Neural progenitor cell (in vitro differentiated cells): ENCODE measurements at regions not wholly inside any gene's neighbourhood (a gene's known extent, or its start where the extent isn't known, plus 50 kb on each side); places are given as distances from the start of the nearest gene placed in this dataset.
"Not testable (repeated sequence)": the region's sequence is repeated elsewhere in the genome, so short reads cannot be mapped to it uniquely, and the experiment has no call there.

Experiments used
- DNase-seq: peaks from one replicate; pipeline ENCODE4 v3.0.0-alpha.2; 2016; ENCODE audit warnings: low spot score
- H2AFZ ChIP-seq: fragments of 200-600 bp; sonication (generic); replicated peaks from 2 replicates; pipeline ENCODE4 v1.6.1; 2016; ENCODE audit warnings: antibody characterized with exemption
- H3F3A ChIP-seq: fragments of 200-600 bp; sonication (generic); 2 replicates; pipeline ENCODE4 v1.6.1; 2016; ENCODE audit warnings: antibody characterized with exemption, low read depth
- H3K27ac ChIP-seq: fragments of 200-600 bp; sonication (generic); 2 replicates; pipeline ENCODE4 v1.5.1; 2016; ENCODE audit warnings: mild to moderate bottlenecking
- H3K27me3 ChIP-seq: fragments of 200-600 bp; sonication (generic); 2 replicates; pipeline ENCODE4 v1.6.1; 2016; ENCODE audit warnings: mild to moderate bottlenecking, moderate library complexity
- H3K36me3 ChIP-seq: fragments of 200-600 bp; sonication (generic); 2 replicates; pipeline ENCODE4 v1.5.1; 2016
- H3K4me1 ChIP-seq: fragments of 200-600 bp; sonication (generic); 2 replicates; pipeline ENCODE4 v1.6.1; 2016; ENCODE audit warnings: mixed run types
- H3K4me2 ChIP-seq: fragments of 200-600 bp; sonication (generic); 2 replicates; pipeline ENCODE4 v1.6.1; 2016
- H3K4me3 ChIP-seq: fragments of 200-600 bp; sonication (generic); 2 replicates; pipeline ENCODE4 v1.5.1; 2016
- H3K79me2 ChIP-seq: fragments of 200-600 bp; sonication (generic); 2 replicates; pipeline ENCODE4 v1.6.1; 2016; ENCODE audit warnings: low read depth
- H3K9ac ChIP-seq: fragments of 200-600 bp; sonication (generic); 2 replicates; pipeline ENCODE4 v1.6.1; 2016
- H3K9me3 ChIP-seq: fragments of 200-600 bp; sonication (generic); 2 replicates; pipeline ENCODE4 v1.5.1; 2016; ENCODE audit warnings: low read depth
- H4K20me1 ChIP-seq: fragments of 200-600 bp; sonication (generic); 2 replicates; pipeline ENCODE4 v1.6.1; 2016; ENCODE audit warnings: low read depth
- H3K27ac Mint-ChIP-seq: 3 replicates; pipeline ENCODE4 v1.8.0; 2021; ENCODE audit warnings: mixed read lengths
- H3K27me3 Mint-ChIP-seq: 2 replicates; pipeline ENCODE4 v1.8.0; 2022; ENCODE audit warnings: low read depth, mild to moderate bottlenecking, inconsistent platforms, moderate library complexity, mixed read lengths; ENCODE audit not compliant: insufficient read depth
- H3K36me3 Mint-ChIP-seq: 3 replicates; pipeline ENCODE4 v1.8.0; 2021; ENCODE audit warnings: mixed read lengths
- H3K4me1 Mint-ChIP-seq: 3 replicates; pipeline ENCODE4 v1.8.0; 2021; ENCODE audit warnings: mixed read lengths
- H3K4me3 Mint-ChIP-seq: 3 replicates; pipeline ENCODE4 v1.8.0; 2021; ENCODE audit warnings: mild to moderate bottlenecking, moderate library complexity, mixed read lengths
- H3K9me3 Mint-ChIP-seq: 3 replicates; pipeline ENCODE4 v1.8.0; 2020; ENCODE audit warnings: mixed read lengths
- CTCF ChIP-seq: fragments of 200-600 bp; sonication (generic); IDR thresholded peaks from 2 replicates; pipeline ENCODE4 v1.5.1; 2017; ENCODE audit warnings: antibody characterized with exemption, mild to moderate bottlenecking
- EZH2 ChIP-seq: fragments of 200-600 bp; sonication (generic); IDR thresholded peaks from 2 replicates; pipeline ENCODE4 v1.6.1; 2017; ENCODE audit warnings: antibody characterized with exemption, mild to moderate bottlenecking, moderate library complexity
- EZH2phosphoT487 ChIP-seq: fragments of 200-600 bp; sonication (generic); IDR thresholded peaks from 2 replicates; pipeline ENCODE4 v1.6.1; 2017; ENCODE audit warnings: antibody characterized with exemption

GRCh38 chrY:11064376-11064775 lies 1536.7 kb downstream of the TSPY10 start:
- Histone ChIP-seq H3K9ac (no peak overlapping the region), H3K4me3 (no peak overlapping the region), H3K27me3 (no peaks in the 10 kb centered on the region), H3K79me2 (no peaks in the 10 kb centered on the region), H3K4me1 (no peaks in the 10 kb centered on the region), H3K9me3 (no peaks in the 10 kb centered on the region), H3K4me2 (no peak overlapping the region), H3K36me3 (no peaks in the 10 kb centered on the region), H2AFZ (no peak overlapping the region), H3F3A (no peaks in the 10 kb centered on the region), H4K20me1 (no peaks in the 10 kb centered on the region), H3K27ac (no peak overlapping the region)
- DNase-seq = no peak
- H3K27me3 Mint-ChIP-seq = no peaks in the 10 kb centered on the region
- H3K27ac Mint-ChIP-seq = no peak overlapping the region
- no peaks in the 10 kb centered on the region for H3K36me3 Mint-ChIP-seq
- H3K4me3 Mint-ChIP-seq = no peak overlapping the region
- no peaks in the 10 kb centered on the region for H3K4me1 Mint-ChIP-seq
- H3K9me3 Mint-ChIP-seq = no peaks in the 10 kb centered on the region
- TF ChIP-seq EZH2 (no peak), EZH2phosphoT487 (no peak), CTCF (no peak)

GRCh38 chrY:11069271-11069670 lies 1541.6 kb downstream of the TSPY10 start:
- Mint-ChIP-seq H3K27ac (no peak overlapping the region), H3K27me3 (no peaks in the 10 kb centered on the region), H3K4me3 (no peak overlapping the region), H3K36me3 (no peaks in the 10 kb centered on the region), H3K9me3 (no peaks in the 10 kb centered on the region), H3K4me1 (no peaks in the 10 kb centered on the region)
- Histone ChIP-seq H3K27me3 (no peaks in the 10 kb centered on the region), H3K36me3 (no peaks in the 10 kb centered on the region), H3K4me3 (no peak overlapping the region), H4K20me1 (no peaks in the 10 kb centered on the region), H3F3A (no peaks in the 10 kb centered on the region), H3K4me1 (no peaks in the 10 kb centered on the region), H3K79me2 (no peaks in the 10 kb centered on the region), H2AFZ (no peak overlapping the region), H3K4me2 (no peak overlapping the region), H3K27ac (no peak overlapping the region), H3K9ac (no peak overlapping the region), H3K9me3 (no peaks in the 10 kb centered on the region)
- DNase-seq = no peak
- TF ChIP-seq CTCF (no peak), EZH2 (no peak), EZH2phosphoT487 (no peak)

GRCh38 chrY:11070250-11071113 lies 1542.8 kb downstream of the TSPY10 start:
- TF ChIP-seq EZH2phosphoT487 (no peak), EZH2 (no peak), CTCF (no peak)
- H3K9ac ChIP-seq = no peak overlapping the region
- Mint-ChIP-seq H3K27ac (no peak overlapping the region), H3K4me3 (no peak overlapping the region), H3K9me3 (no peaks in the 10 kb centered on the region), H3K4me1 (no peaks in the 10 kb centered on the region), H3K27me3 (no peaks in the 10 kb centered on the region), H3K36me3 (no peaks in the 10 kb centered on the region)
- H3K9me3 ChIP-seq = no peaks in the 10 kb centered on the region
- H3K36me3 ChIP-seq = no peaks in the 10 kb centered on the region
- H3K27me3 ChIP-seq = no peaks in the 10 kb centered on the region
- H3K4me3 ChIP-seq = no peak overlapping the region
- DNase-seq = no peak
- H3K4me2 ChIP-seq = no peak overlapping the region
- no peaks in the 10 kb centered on the region for H3F3A ChIP-seq
- no peak overlapping the region for H3K27ac ChIP-seq
- H3K79me2 ChIP-seq = no peaks in the 10 kb centered on the region
- H3K4me1 ChIP-seq = no peaks in the 10 kb centered on the region
- H2AFZ ChIP-seq = no peak overlapping the region
- H4K20me1 ChIP-seq = no peaks in the 10 kb centered on the region

GRCh38 chrY:11085801-11086200 lies 1558.1 kb downstream of the TSPY10 start:
- not testable (repeated sequence) for H3K27ac Mint-ChIP-seq, H3K4me3 ChIP-seq, H3K27me3 Mint-ChIP-seq, H3K36me3 Mint-ChIP-seq, H3K4me1 ChIP-seq, DNase-seq, H3K79me2 ChIP-seq, H3K9me3 ChIP-seq, H3K27me3 ChIP-seq, H3K36me3 ChIP-seq, H3K9ac ChIP-seq, H3K27ac ChIP-seq, H4K20me1 ChIP-seq, H3F3A ChIP-seq, H3K4me1 Mint-ChIP-seq, H3K9me3 Mint-ChIP-seq, H3K4me2 ChIP-seq, H3K4me3 Mint-ChIP-seq, H2AFZ ChIP-seq

- H4K20me1 ChIP-seq, H2AFZ ChIP-seq, H3K9me3 ChIP-seq, H3K4me3 ChIP-seq, H3K79me2 ChIP-seq, H3K27ac Mint-ChIP-seq, H3K27ac ChIP-seq, H3K9ac ChIP-seq, DNase-seq, H3K27me3 Mint-ChIP-seq, H3K4me2 ChIP-seq, H3K4me1 Mint-ChIP-seq, H3K36me3 ChIP-seq, H3K27me3 ChIP-seq, H3K36me3 Mint-ChIP-seq, H3K4me1 ChIP-seq, H3K4me3 Mint-ChIP-seq, H3K9me3 Mint-ChIP-seq, H3F3A ChIP-seq: not testable (repeated sequence)
These were observed 1569.8 kb downstream of the TSPY10 start for GRCh38 chrY:11097498-11097897.

- not testable (repeated sequence) for H3K4me3 ChIP-seq, H3K36me3 Mint-ChIP-seq, H3K9ac ChIP-seq, H3K79me2 ChIP-seq, H3K4me3 Mint-ChIP-seq, H2AFZ ChIP-seq, H3K9me3 Mint-ChIP-seq, H3K4me2 ChIP-seq, H3K27me3 Mint-ChIP-seq, H3K4me1 Mint-ChIP-seq, H3K27ac Mint-ChIP-seq, H3F3A ChIP-seq, H3K27ac ChIP-seq, H3K36me3 ChIP-seq, DNase-seq, H3K27me3 ChIP-seq, H3K9me3 ChIP-seq, H3K4me1 ChIP-seq, H4K20me1 ChIP-seq
These were observed 1570.7 kb downstream of the TSPY10 start for GRCh38 chrY:11098419-11098818.
